DND-41 (cell line): ENCODE measurements at regions not wholly inside any gene's neighbourhood (a gene's known extent, or its start where the extent isn't known, plus 50 kb on each side); places are given as distances from the start of the nearest gene placed in this dataset.

Experiments
- EZH2 ChIP-seq: IDR thresholded peaks from 3 replicates; pipeline ENCODE4 v1.6.1; 2012; ENCODE audit warnings: borderline replicate concordance, low read depth, mild to moderate bottlenecking, moderate library complexity, low read length, inconsistent platforms; ENCODE audit not compliant: severe bottlenecking
- TF ChIP-seq, protein P1 (sequence below): IDR thresholded peaks from 2 replicates; pipeline ENCODE4 v1.5.1; 2012; ENCODE audit warnings: borderline replicate concordance, low read length, moderate library complexity, mild to moderate bottlenecking; ENCODE audit not compliant: poor library complexity, severe bottlenecking; ENCODE audit errors: extremely low read depth

DNA sequence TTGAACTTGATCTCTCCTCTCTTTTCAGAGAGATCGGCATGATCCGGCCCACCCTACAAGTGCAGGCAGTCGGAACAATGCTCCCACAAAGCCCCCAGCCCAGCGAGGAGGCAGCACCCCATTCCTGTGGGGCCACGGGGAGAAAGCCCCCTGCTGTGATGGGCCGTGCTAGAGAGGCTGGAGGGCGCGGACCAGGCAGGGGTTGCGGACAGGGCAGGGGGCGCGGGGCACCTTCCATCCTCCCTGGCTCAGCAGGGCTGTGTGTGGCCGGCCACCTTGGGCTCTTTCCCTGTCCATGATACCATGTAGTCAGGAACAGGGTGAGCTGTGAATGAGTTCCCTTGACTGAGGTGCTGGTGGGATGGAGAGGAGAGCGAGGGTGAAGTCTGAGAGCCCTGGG, 379.8 kb downstream of the BRD1 start:
- TF ChIP-seq, protein P1, sequence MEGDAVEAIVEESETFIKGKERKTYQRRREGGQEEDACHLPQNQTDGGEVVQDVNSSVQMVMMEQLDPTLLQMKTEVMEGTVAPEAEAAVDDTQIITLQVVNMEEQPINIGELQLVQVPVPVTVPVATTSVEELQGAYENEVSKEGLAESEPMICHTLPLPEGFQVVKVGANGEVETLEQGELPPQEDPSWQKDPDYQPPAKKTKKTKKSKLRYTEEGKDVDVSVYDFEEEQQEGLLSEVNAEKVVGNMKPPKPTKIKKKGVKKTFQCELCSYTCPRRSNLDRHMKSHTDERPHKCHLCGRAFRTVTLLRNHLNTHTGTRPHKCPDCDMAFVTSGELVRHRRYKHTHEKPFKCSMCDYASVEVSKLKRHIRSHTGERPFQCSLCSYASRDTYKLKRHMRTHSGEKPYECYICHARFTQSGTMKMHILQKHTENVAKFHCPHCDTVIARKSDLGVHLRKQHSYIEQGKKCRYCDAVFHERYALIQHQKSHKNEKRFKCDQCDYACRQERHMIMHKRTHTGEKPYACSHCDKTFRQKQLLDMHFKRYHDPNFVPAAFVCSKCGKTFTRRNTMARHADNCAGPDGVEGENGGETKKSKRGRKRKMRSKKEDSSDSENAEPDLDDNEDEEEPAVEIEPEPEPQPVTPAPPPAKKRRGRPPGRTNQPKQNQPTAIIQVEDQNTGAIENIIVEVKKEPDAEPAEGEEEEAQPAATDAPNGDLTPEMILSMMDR, result no peak
- no peak for TF ChIP-seq EZH2
